NCI-H345 (cell line): ENCODE measurements at regions not wholly inside any gene's neighbourhood (a gene's known extent, or its start where the extent isn't known, plus 50 kb on each side); places are given as distances from the start of the nearest gene placed in this dataset.
"Not testable (repeated sequence)": the region's sequence is repeated elsewhere in the genome, so short reads cannot be mapped to it uniquely, and the experiment has no call there.

Source experiments
- DNase-seq: peaks from one replicate; lab custom pipeline; 2025; lab: John Stamatoyannopoulos, UW

GRCh38 chr16:87100306-87101058 lies 216.7 kb downstream of the C16orf95 start:
- DNase-seq, result no peak

- DNase-seq, result no peak
Observed at GRCh38 chr16:87101903-87102302, 215.3 kb downstream of the C16orf95 start.

- no peak for DNase-seq
Observed at GRCh38 chr16:87107201-87107600, 210.0 kb downstream of the C16orf95 start.

- no peak for DNase-seq
Observed at GRCh38 chr16:87108278-87108677, 208.9 kb downstream of the C16orf95 start.

GRCh38 chr16:87108941-87109340 lies 208.3 kb downstream of the C16orf95 start:
- no peak for DNase-seq

- no peak for DNase-seq
Observed at GRCh38 chr16:87114832-87115231, 202.4 kb downstream of the C16orf95 start.

- DNase-seq, result no peak
Observed at GRCh38 chr16:87115646-87116045, 201.5 kb downstream of the C16orf95 start.

- DNase-seq, result no peak
Observed at GRCh38 chr16:87117936-87118335, 199.3 kb downstream of the C16orf95 start.

- no peak for DNase-seq
Observed at GRCh38 chr16:87119168-87119567, 198.0 kb downstream of the C16orf95 start.

GRCh38 chr16:87119748-87120147 lies 197.4 kb downstream of the C16orf95 start:
- DNase-seq, result no peak

- no peak for DNase-seq
Observed at GRCh38 chr16:87121816-87122215, 195.4 kb downstream of the C16orf95 start.

GRCh38 chr16:87123356-87124001 lies 193.7 kb downstream of the C16orf95 start:
- DNase-seq, result no peak

GRCh38 chr16:87124405-87124804 lies 192.8 kb downstream of the C16orf95 start:
- not testable (repeated sequence) for DNase-seq

- no peak for DNase-seq
Observed at GRCh38 chr16:87125206-87126155, 191.7 kb downstream of the C16orf95 start.

GRCh38 chr16:87126403-87127025 lies 190.7 kb downstream of the C16orf95 start:
- DNase-seq, result no peak

- no peak for DNase-seq
Observed at GRCh38 chr16:87127061-87127765, 190.0 kb downstream of the C16orf95 start.

GRCh38 chr16:87127766-87128147 lies 189.4 kb downstream of the C16orf95 start:
- DNase-seq, result no peak

- DNase-seq, result no peak
Observed at GRCh38 chr16:87129771-87130170, 187.4 kb downstream of the C16orf95 start.

GRCh38 chr16:87131061-87131995 lies 185.9 kb downstream of the C16orf95 start:
- no peak for DNase-seq

GRCh38 chr16:87131996-87132345 lies 185.2 kb downstream of the C16orf95 start:
- DNase-seq, result no peak
